ENCODE measurements at regions not wholly inside any gene's neighbourhood (a gene's known extent, or its start where the extent isn't known, plus 50 kb on each side); places are given as distances from the start of the nearest gene placed in this dataset.

DNA sequence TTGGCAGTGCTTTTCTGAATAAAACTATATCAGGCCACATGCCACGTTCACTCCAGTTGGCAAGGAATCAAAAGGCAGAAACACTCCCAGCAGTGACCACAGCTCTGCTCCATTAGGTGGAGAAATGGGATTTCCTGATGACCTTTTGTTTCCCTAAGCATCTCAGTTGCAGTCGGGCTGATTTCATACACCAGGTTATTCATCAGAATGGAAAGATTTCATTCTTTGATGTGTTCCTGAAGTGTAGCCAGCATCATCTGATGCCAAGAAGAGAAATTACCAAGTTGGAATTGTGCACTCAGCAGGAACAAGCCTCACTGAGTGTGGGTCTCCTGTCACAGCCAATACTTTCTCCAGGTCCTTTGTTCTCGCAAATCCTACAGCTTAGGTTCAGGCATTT, 193.7 kb downstream of the SPATA18 start:
- TF ChIP-seq CTCF (IDR thresholded peaks at IDR 0.05) (no peak), GABPB1 (CRISPR knock-in tag; IDR thresholded peaks at IDR 0.05) (no peak), ZNF121 (CRISPR knock-in tag; IDR thresholded peaks at IDR 0.05) (no peak), SP1 (CRISPR knock-in tag; conservative IDR thresholded peaks at IDR 0.05) (no peak), TEAD1 (CRISPR knock-in tag; IDR thresholded peaks at IDR 0.05) (no peak), ATF6 (CRISPR knock-in tag; IDR thresholded peaks at IDR 0.05) (no peak), ZNF512 (CRISPR knock-in tag; IDR thresholded peaks at IDR 0.05; ENCODE audit: borderline replicate concordance) (no peak), CBFB (CRISPR knock-in tag; IDR thresholded peaks at IDR 0.05; ENCODE audit: low read depth) (no peak), E2F5 (CRISPR knock-in tag; IDR thresholded peaks at IDR 0.05) (no peak)
- TF ChIP-seq, protein P1, sequence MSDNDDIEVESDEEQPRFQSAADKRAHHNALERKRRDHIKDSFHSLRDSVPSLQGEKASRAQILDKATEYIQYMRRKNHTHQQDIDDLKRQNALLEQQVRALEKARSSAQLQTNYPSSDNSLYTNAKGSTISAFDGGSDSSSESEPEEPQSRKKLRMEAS (CRISPR knock-in tag; IDR thresholded peaks at IDR 0.05) = no peak
- TF ChIP-seq, protein P2, sequence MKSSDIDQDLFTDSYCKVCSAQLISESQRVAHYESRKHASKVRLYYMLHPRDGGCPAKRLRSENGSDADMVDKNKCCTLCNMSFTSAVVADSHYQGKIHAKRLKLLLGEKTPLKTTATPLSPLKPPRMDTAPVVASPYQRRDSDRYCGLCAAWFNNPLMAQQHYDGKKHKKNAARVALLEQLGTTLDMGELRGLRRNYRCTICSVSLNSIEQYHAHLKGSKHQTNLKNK (CRISPR knock-in tag; IDR thresholded peaks at IDR 0.05) = no peak
